Liver (tissue), 3 donors: ENCODE measurements at regions not wholly inside any gene's neighbourhood (a gene's known extent, or its start where the extent isn't known, plus 50 kb on each side); places are given as distances from the start of the nearest gene placed in this dataset.

ENCODE experiments used
- ATF3 ChIP-seq: IDR thresholded peaks from 2 replicates; pipeline ENCODE4 v1.6.1; 2016; ENCODE audit warnings: antibody characterized with exemption
- CTCF ChIP-seq: fragments of 150-350 bp; IDR thresholded peaks from 2 replicates; pipeline ENCODE4 v1.5.1; 2017; ENCODE audit warnings: improper control_type of control experiment, low read depth, low read length; ENCODE audit not compliant: missing input control
- GABPA ChIP-seq, 2 donors: IDR thresholded peaks in 1 of 2; conservative IDR thresholded peaks in 1 of 2; 2 replicates each; pipeline ENCODE4 v1.6.1; 2016; ENCODE audit warnings: antibody characterized with exemption in 2 of 2, mild to moderate bottlenecking in 1 of 2, moderate library complexity in 1 of 2
- TAF1 ChIP-seq: conservative IDR thresholded peaks from 2 replicates; pipeline ENCODE4 v1.6.1; 2016; ENCODE audit warnings: antibody characterized with exemption, mild to moderate bottlenecking
- YY1 ChIP-seq: IDR thresholded peaks from 2 replicates; pipeline ENCODE4 v1.6.1; 2016; ENCODE audit warnings: antibody characterized with exemption, mild to moderate bottlenecking
- donor health status: healthy.
- donor health status: healthy.

GRCh38 chr9:89935115-89935514, 330.3 kb downstream of the GADD45G start:
- TF ChIP-seq CTCF (no peak), YY1 (no peak), TAF1 (no peak), ATF3 (no peak), GABPA (IDR thresholded peaks at IDR 0.05 in 1 of 2, conservative IDR thresholded peaks at IDR 0.05 in 1 of 2) (no peak)
